Fibroblast of lung (primary cell): ENCODE measurements at regions not wholly inside any gene's neighbourhood (a gene's known extent, or its start where the extent isn't known, plus 50 kb on each side); places are given as distances from the start of the nearest gene placed in this dataset.

Experiments
- DNase-seq, 2 donors: peaks; one replicate each; pipeline versions ENCODE4 v3.0.0 to v3.0.0-alpha.2; 2010; ENCODE audit warnings: low read depth in 2 of 2
- H2AFZ ChIP-seq: 2 replicates; pipeline ENCODE4 v1.5.1; 2012; ENCODE audit warnings: low read length, control low read depth, inconsistent platforms
- H3K27ac ChIP-seq: 2 replicates; pipeline ENCODE4 v1.5.1; 2011; ENCODE audit warnings: low read length, control low read depth; ENCODE audit not compliant: insufficient read depth
- H3K27me3 ChIP-seq: 2 replicates; pipeline ENCODE4 v1.5.1; 2011; ENCODE audit warnings: mild to moderate bottlenecking, low read length; ENCODE audit not compliant: control insufficient read depth, insufficient read depth
- H3K36me3 ChIP-seq: 2 replicates; pipeline ENCODE4 v1.5.1; 2011; ENCODE audit warnings: low read length; ENCODE audit not compliant: control insufficient read depth, insufficient read depth
- H3K4me1 ChIP-seq: 2 replicates; pipeline ENCODE4 v1.5.1; 2011; ENCODE audit warnings: low read length; ENCODE audit not compliant: control insufficient read depth, insufficient read depth; ENCODE audit errors: extremely low read depth
- H3K4me2 ChIP-seq: 2 replicates; pipeline ENCODE4 v1.5.1; 2011; ENCODE audit warnings: low read length, control low read depth; ENCODE audit not compliant: insufficient read depth; ENCODE audit errors: extremely low read depth
- H3K4me3 ChIP-seq, 4 experiments: fragments of 200-600 bp in 1 of 4; sonication (generic) in 1 of 4; replicated peaks in 1 of 4; 2 replicates each; pipeline ENCODE4 v1.5.1; 2011 to 2016; ENCODE audit warnings: low read length in 4 of 4, low read depth in 3 of 4, mild to moderate bottlenecking in 3 of 4, control low read depth in 2 of 4, inconsistent platforms in 1 of 4, mixed read lengths in 1 of 4; ENCODE audit not compliant: insufficient read depth in 1 of 4; ENCODE audit errors: control extremely low read depth in 1 of 4
- H3K79me2 ChIP-seq: 2 replicates; pipeline ENCODE4 v1.5.1; 2012; ENCODE audit warnings: mild to moderate bottlenecking, low read length, inconsistent platforms; ENCODE audit not compliant: control insufficient read depth, insufficient read depth
- H3K9ac ChIP-seq: 2 replicates; pipeline ENCODE4 v1.5.1; 2011; ENCODE audit warnings: mild to moderate bottlenecking, low read length, control low read depth; ENCODE audit not compliant: insufficient read depth
- H3K9me3 ChIP-seq: 2 replicates; pipeline ENCODE4 v1.5.1; 2012; ENCODE audit warnings: low read depth, low read length; ENCODE audit not compliant: control insufficient read depth, insufficient read depth
- H4K20me1 ChIP-seq: 2 replicates; pipeline ENCODE4 v1.5.1; 2011; ENCODE audit warnings: low read length; ENCODE audit not compliant: control insufficient read depth, insufficient read depth; ENCODE audit errors: extremely low read depth
- CTCF ChIP-seq, 2 donors: IDR thresholded peaks in 1 of 2; conservative IDR thresholded peaks in 1 of 2; 1 replicate in 1 of 2; 2 replicates in 1 of 2; pipeline ENCODE4 v1.5.1; 2011 to 2012; ENCODE audit warnings: low read length in 2 of 2, control low read depth in 1 of 2, inconsistent platforms in 1 of 2, low read depth in 1 of 2, mild to moderate bottlenecking in 1 of 2
- EZH2 ChIP-seq: IDR thresholded peaks from 2 replicates; pipeline ENCODE4 v1.5.1; 2012; ENCODE audit warnings: low read length, control low read depth, mild to moderate bottlenecking; ENCODE audit errors: missing control alignments

- Histone ChIP-seq H3K27me3 (no peaks in the 10 kb centered on the region), H3K36me3 (no peaks in the 10 kb centered on the region), H3K27ac (no peak overlapping the region), H4K20me1 (no peaks in the 10 kb centered on the region), H3K9me3 (no peaks in the 10 kb centered on the region), H2AFZ (no peak overlapping the region), H3K4me2 (no peak overlapping the region), H3K9ac (no peak overlapping the region), H3K4me3 (no peak overlapping the region), H3K4me1 (no peaks in the 10 kb centered on the region), H3K79me2 (no peaks in the 10 kb centered on the region)
- no peak for TF ChIP-seq EZH2
- no peak for TF ChIP-seq CTCF (conservative IDR thresholded peaks at IDR 0.05 in 1 of 2, IDR thresholded peaks at IDR 0.05 in 1 of 2; ENCODE audit: low read depth in 1 of 2, low read length in 2 of 2)
- peak in 1 of 2 donors; percentile 10 for DNase-seq
Observed at GRCh38 chr6:165223101-165223500, 86.3 kb downstream of the C6orf118 start.

- H3K27me3 ChIP-seq: no peaks in the 10 kb centered on the region
- no peak overlapping the region for H2AFZ ChIP-seq
- H3K79me2 ChIP-seq: no peaks in the 10 kb centered on the region
- H3K36me3 ChIP-seq: no peaks in the 10 kb centered on the region
- H3K4me3 ChIP-seq: no peak overlapping the region
- H3K9me3 ChIP-seq: no peaks in the 10 kb centered on the region
- no peak overlapping the region for H3K4me2 ChIP-seq
- no peak overlapping the region for H3K27ac ChIP-seq
- no peaks in the 10 kb centered on the region for H3K4me1 ChIP-seq
- H4K20me1 ChIP-seq: no peaks in the 10 kb centered on the region
- DNase-seq: no peak
- no peak for TF ChIP-seq CTCF (conservative IDR thresholded peaks at IDR 0.05 in 1 of 2, IDR thresholded peaks at IDR 0.05 in 1 of 2; ENCODE audit: low read depth in 1 of 2, low read length in 2 of 2)
- TF ChIP-seq EZH2: no peak
- H3K9ac ChIP-seq: no peak overlapping the region
Observed at GRCh38 chr6:165222315-165223025, 86.9 kb downstream of the C6orf118 start.

GRCh38 chr6:165220045-165220444 lies 89.4 kb downstream of the C6orf118 start:
- Histone ChIP-seq H3K4me3 (no peak overlapping the region), H4K20me1 (no peaks in the 10 kb centered on the region), H2AFZ (no peak overlapping the region), H3K36me3 (no peaks in the 10 kb centered on the region), H3K4me2 (no peak overlapping the region), H3K27me3 (no peaks in the 10 kb centered on the region), H3K79me2 (no peaks in the 10 kb centered on the region), H3K27ac (no peak overlapping the region), H3K9me3 (no peaks in the 10 kb centered on the region), H3K9ac (no peak overlapping the region), H3K4me1 (no peaks in the 10 kb centered on the region)
- DNase-seq: no peak
- TF ChIP-seq EZH2 (no peak), CTCF (conservative IDR thresholded peaks at IDR 0.05 in 1 of 2, IDR thresholded peaks at IDR 0.05 in 1 of 2; ENCODE audit: low read depth in 1 of 2, low read length in 2 of 2) (no peak)
